SU-DHL-6 (cell line): ENCODE measurements at regions not wholly inside any gene's neighbourhood (a gene's known extent, or its start where the extent isn't known, plus 50 kb on each side); places are given as distances from the start of the nearest gene placed in this dataset.

Experiments
- H2AFZ ChIP-seq: fragments of 200-600 bp; sonication (generic); 2 replicates; pipeline ENCODE4 v1.6.1; 2014; ENCODE audit warnings: low read depth, mild to moderate bottlenecking, moderate library complexity, mixed read lengths, antibody characterized with exemption, low read length; ENCODE audit not compliant: severe bottlenecking
- H3F3A ChIP-seq: fragments of 200-600 bp; shearing (Covaris generic); 2 replicates; pipeline ENCODE4 v1.6.0; 2016; ENCODE audit warnings: antibody characterized with exemption, mild to moderate bottlenecking; ENCODE audit not compliant: insufficient read depth
- H3K27ac ChIP-seq: fragments of 200-600 bp; sonication (generic); 2 replicates; pipeline ENCODE4 v1.5.1; 2016; ENCODE audit warnings: low read depth, mild to moderate bottlenecking, low read length, moderate library complexity, mixed read lengths
- H3K27me3 ChIP-seq: fragments of 200-600 bp; sonication (generic), shearing (Covaris generic); 2 replicates; pipeline ENCODE4 v1.6.0; 2014; ENCODE audit warnings: mild to moderate bottlenecking, low read length
- H3K36me3 ChIP-seq: fragments of 200-600 bp; sonication (generic); 2 replicates; pipeline ENCODE4 v1.6.1; 2014; ENCODE audit warnings: mild to moderate bottlenecking, low read length, mixed read lengths
- H3K4me2 ChIP-seq: fragments of 300-600, 200-600 bp; shearing (Covaris generic), sonication (generic); 2 replicates; pipeline ENCODE4 v1.6.0; 2014; ENCODE audit warnings: low read length, low read depth, mild to moderate bottlenecking; ENCODE audit not compliant: poor library complexity, severe bottlenecking
- H3K4me3 ChIP-seq: fragments of 200-600 bp; sonication (generic); 2 replicates; pipeline ENCODE4 v1.5.1; 2014; ENCODE audit warnings: antibody characterized with exemption, low read length, mild to moderate bottlenecking, mixed read lengths; ENCODE audit not compliant: insufficient read depth, poor library complexity, severe bottlenecking
- H3K79me2 ChIP-seq: fragments of 200-600 bp; sonication (generic); 2 replicates; pipeline ENCODE4 v1.6.1; 2014; ENCODE audit warnings: mild to moderate bottlenecking, low read length, moderate library complexity; ENCODE audit not compliant: insufficient read depth
- H3K9ac ChIP-seq: fragments of 200-600 bp; sonication (generic); 2 replicates; pipeline ENCODE4 v1.7.0; 2014; ENCODE audit warnings: mild to moderate bottlenecking, low read length
- H3K9me2 ChIP-seq: fragments of 200-600 bp; sonication (generic); replicated peaks from 2 replicates; pipeline ENCODE4 v1.6.1; 2014; ENCODE audit warnings: low read length; ENCODE audit not compliant: insufficient read depth
- H3K9me3 ChIP-seq: fragments of 200-600 bp; sonication (generic); 2 replicates; pipeline ENCODE4 v1.6.1; 2014; ENCODE audit warnings: low read length, mixed read lengths; ENCODE audit not compliant: insufficient read depth
- H4K20me1 ChIP-seq: fragments of 200-600 bp; sonication (generic); 2 replicates; pipeline ENCODE4 v1.6.1; 2014; ENCODE audit warnings: low read depth, mild to moderate bottlenecking, antibody characterized with exemption, low read length, moderate library complexity, mixed read lengths
- EZH2phosphoT487 ChIP-seq: fragments of 200-600 bp; sonication (generic), shearing (Covaris generic); conservative IDR thresholded peaks from 2 replicates; pipeline ENCODE4 v1.6.1; 2018; ENCODE audit warnings: mild to moderate bottlenecking, antibody characterized with exemption, low read length, moderate library complexity, mixed read lengths
- TF ChIP-seq, protein P1 (sequence below): fragments of 200-600 bp; sonication (generic); IDR thresholded peaks from one replicate; pipeline ENCODE4 v1.5.1; 2017; ENCODE audit warnings: antibody characterized with exemption, mild to moderate bottlenecking, low read length, moderate library complexity; ENCODE audit not compliant: insufficient read depth, poor library complexity, severe bottlenecking

DNA sequence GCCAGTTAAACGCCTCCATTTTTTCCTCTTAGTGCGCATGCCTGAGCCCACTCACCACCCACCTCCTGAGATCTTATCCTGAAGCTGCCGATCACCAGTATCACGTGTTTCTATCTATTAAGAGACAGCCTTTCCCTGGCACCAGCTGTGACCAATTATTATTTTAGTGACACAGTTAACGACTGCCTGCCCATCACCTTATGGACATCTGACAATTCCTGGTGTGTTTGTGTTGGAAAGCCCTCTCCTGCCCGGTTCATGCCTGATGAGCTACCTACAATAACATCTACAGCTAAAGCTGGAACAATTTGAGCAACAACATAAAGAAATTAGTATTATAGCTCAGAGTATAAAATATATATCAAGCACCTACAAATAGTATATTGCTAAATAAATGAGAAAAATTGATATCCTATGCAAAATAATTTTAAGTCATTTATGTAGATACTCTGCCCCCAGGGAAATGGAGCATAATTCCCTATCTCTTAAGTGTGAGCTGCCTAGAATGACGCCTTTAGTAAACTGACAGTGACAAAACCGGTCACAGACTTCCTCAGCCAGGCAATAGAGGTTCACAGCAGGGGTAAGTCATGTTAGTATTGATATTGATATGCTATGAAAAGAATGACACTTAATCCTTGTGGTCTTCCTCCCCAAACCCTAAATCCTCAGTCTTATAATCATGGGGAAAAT, 862.2 kb downstream of the TRAM1L1 start:
- Histone ChIP-seq H2AFZ (no peak overlapping the region), H3K9me2 (no peaks in the 10 kb centered on the region), H3K79me2 (no peaks in the 10 kb centered on the region), H3K36me3 (no peaks in the 10 kb centered on the region), H3K9me3 (no peaks in the 10 kb centered on the region), H3K9ac (no peak overlapping the region), H3K27ac (no peak overlapping the region), H3K4me2 (no peak overlapping the region), H3K27me3 (no peaks in the 10 kb centered on the region), H3F3A (no peaks in the 10 kb centered on the region), H4K20me1 (no peaks in the 10 kb centered on the region), H3K4me3 (no peak overlapping the region)
- TF ChIP-seq EZH2phosphoT487, result no peak
- TF ChIP-seq, protein P1, sequence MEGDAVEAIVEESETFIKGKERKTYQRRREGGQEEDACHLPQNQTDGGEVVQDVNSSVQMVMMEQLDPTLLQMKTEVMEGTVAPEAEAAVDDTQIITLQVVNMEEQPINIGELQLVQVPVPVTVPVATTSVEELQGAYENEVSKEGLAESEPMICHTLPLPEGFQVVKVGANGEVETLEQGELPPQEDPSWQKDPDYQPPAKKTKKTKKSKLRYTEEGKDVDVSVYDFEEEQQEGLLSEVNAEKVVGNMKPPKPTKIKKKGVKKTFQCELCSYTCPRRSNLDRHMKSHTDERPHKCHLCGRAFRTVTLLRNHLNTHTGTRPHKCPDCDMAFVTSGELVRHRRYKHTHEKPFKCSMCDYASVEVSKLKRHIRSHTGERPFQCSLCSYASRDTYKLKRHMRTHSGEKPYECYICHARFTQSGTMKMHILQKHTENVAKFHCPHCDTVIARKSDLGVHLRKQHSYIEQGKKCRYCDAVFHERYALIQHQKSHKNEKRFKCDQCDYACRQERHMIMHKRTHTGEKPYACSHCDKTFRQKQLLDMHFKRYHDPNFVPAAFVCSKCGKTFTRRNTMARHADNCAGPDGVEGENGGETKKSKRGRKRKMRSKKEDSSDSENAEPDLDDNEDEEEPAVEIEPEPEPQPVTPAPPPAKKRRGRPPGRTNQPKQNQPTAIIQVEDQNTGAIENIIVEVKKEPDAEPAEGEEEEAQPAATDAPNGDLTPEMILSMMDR, result no peak

DNA sequence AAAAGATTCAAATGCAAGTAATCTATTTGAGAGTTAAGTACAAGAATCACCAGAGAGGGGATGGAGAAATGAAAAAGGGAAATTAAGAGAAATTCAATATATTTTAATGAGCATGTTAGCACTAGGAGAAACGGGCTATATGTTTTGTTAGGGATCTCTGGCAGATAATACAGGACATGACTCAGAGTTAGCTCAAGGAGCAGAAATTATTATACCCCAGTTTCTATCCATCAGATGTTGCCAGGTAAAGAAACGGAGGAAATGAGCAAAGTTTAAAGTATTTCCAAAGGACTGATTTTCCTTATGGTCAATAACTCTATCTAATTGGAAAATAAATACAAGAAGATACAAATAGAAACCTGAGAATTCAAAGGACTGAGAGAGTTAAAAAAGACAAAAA, 867.6 kb downstream of the TRAM1L1 start:
- no peak overlapping the region for H2AFZ ChIP-seq
- H3K79me2 ChIP-seq, result no peaks in the 10 kb centered on the region
- no peaks in the 10 kb centered on the region for H3K27me3 ChIP-seq
- no peak for TF ChIP-seq EZH2phosphoT487
- TF ChIP-seq, protein P1, result no peak
- H3F3A ChIP-seq, result no peaks in the 10 kb centered on the region
- no peaks in the 10 kb centered on the region for H3K9me3 ChIP-seq
- no peak overlapping the region for H3K9ac ChIP-seq
- H3K36me3 ChIP-seq, result no peaks in the 10 kb centered on the region
- H3K9me2 ChIP-seq, result no peaks in the 10 kb centered on the region
- H3K4me3 ChIP-seq, result no peak overlapping the region
- no peak overlapping the region for H3K4me2 ChIP-seq
- no peak overlapping the region for H3K27ac ChIP-seq
- H4K20me1 ChIP-seq, result no peaks in the 10 kb centered on the region

DNA sequence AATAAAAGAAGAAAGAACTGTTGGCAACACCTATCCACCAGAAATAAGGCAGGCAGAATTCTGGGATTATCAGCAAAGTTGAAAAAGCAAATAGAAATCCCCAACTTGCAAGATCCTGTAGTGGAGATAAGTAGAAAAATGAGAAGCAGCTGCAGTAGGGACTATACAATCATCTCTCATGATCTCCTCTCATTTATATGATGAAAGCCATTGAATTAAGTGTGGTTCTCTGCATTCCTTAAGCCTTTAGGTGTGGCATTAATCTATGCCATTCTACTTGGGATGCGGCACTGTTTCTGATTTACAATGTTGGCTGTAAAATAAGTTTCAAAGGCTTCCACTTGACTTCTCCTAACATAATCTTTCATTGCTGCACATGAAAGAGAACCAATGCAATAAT, 869.8 kb downstream of the TRAM1L1 start:
- no peaks in the 10 kb centered on the region for H3K9me3 ChIP-seq
- no peaks in the 10 kb centered on the region for H3K9me2 ChIP-seq
- H3K4me2 ChIP-seq, result no peak overlapping the region
- no peaks in the 10 kb centered on the region for H4K20me1 ChIP-seq
- no peak overlapping the region for H3K4me3 ChIP-seq
- H3K79me2 ChIP-seq, result no peaks in the 10 kb centered on the region
- no peak overlapping the region for H2AFZ ChIP-seq
- H3K9ac ChIP-seq, result no peak overlapping the region
- no peaks in the 10 kb centered on the region for H3K27me3 ChIP-seq
- TF ChIP-seq, protein P1, result no peak
- TF ChIP-seq EZH2phosphoT487, result no peak
- no peaks in the 10 kb centered on the region for H3F3A ChIP-seq
- H3K27ac ChIP-seq, result no peak overlapping the region
- no peaks in the 10 kb centered on the region for H3K36me3 ChIP-seq
